Stimulated activated naive CD8-positive, alpha-beta T cell treated with anti-CD3 and anti-CD28 coated beads, Interleukin-15, Interleukin-2, amounts not matched to agents 100 ng/mL and 50 ng/mL, for 24 hours (primary cell): ENCODE measurements at regions not wholly inside any gene's neighbourhood (a gene's known extent, or its start where the extent isn't known, plus 50 kb on each side); places are given as distances from the start of the nearest gene placed in this dataset.

Experiments used
- H3K27ac Mint-ChIP-seq: one replicate; pipeline ENCODE4 v1.8.0; 2021; ENCODE audit warnings: mild to moderate bottlenecking, mixed read lengths
- H3K27me3 Mint-ChIP-seq: one replicate; pipeline ENCODE4 v1.8.0; 2021; ENCODE audit warnings: mixed read lengths
- H3K36me3 Mint-ChIP-seq: one replicate; pipeline ENCODE4 v1.8.0; 2021; ENCODE audit warnings: low read depth, mixed read lengths
- H3K4me1 Mint-ChIP-seq: one replicate; pipeline ENCODE4 v1.8.0; 2021; ENCODE audit warnings: low read depth, mixed read lengths
- H3K4me3 Mint-ChIP-seq: one replicate; pipeline ENCODE4 v1.8.0; 2021; ENCODE audit warnings: mild to moderate bottlenecking, mixed read lengths
- H3K9me3 Mint-ChIP-seq: one replicate; pipeline ENCODE4 v1.8.0; 2021; ENCODE audit warnings: mixed read lengths

- Mint-ChIP-seq H3K36me3 (no peaks in the 10 kb centered on the region), H3K27ac (no peak overlapping the region), H3K9me3 (peaks cover 7% of the 10 kb centered on the region), H3K4me3 (no peak overlapping the region), H3K27me3 (no peaks in the 10 kb centered on the region), H3K4me1 (no peaks in the 10 kb centered on the region)
Observed at GRCh38 chr2:107437265-107437664, 389.4 kb upstream of the RGPD4 start.

DNA sequence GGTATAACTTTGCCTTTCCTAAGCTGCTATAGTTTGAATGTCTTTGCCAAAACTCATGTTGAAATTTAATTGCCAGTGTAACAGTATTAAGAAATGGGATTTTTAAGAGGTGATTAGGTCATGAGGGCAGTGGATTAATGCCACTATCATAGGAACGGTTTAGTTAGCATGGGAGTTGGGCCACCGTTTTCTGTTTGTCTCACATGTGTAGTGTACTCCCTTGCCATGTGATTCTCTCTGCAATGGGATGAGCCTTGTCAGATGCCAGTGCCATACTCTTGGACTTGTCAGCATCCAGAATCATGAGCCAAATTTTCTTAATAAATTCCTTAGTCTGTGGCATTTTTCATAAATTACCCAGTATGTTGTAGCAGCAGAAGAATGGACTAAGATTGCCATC is 388.9 kb upstream of the RGPD4 start:
- Mint-ChIP-seq H3K4me3 (no peak overlapping the region), H3K9me3 (peaks cover 7% of the 10 kb centered on the region), H3K36me3 (no peaks in the 10 kb centered on the region), H3K27ac (no peak overlapping the region), H3K4me1 (no peaks in the 10 kb centered on the region), H3K27me3 (no peaks in the 10 kb centered on the region)

DNA sequence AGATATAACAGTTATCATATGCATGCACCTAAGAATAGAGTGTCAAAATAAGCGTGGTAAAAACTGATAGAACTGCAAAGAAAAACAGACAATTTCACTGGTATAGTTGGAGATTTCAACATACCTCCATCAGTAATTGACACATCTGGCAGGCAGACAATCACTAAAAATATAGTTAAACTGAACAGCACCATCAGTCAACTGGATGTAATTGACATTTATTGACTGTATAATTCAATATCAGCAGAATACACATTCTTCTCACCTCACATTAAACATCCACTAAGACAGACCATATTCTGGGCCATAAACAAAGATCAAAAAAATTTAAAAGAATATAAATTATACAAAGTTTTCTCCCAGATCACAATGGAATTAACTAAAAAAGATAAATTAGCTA is 378.5 kb upstream of the RGPD4 start:
- no peaks in the 10 kb centered on the region for H3K4me1 Mint-ChIP-seq
- no peaks in the 10 kb centered on the region for H3K36me3 Mint-ChIP-seq
- H3K4me3 Mint-ChIP-seq: no peak overlapping the region
- H3K27me3 Mint-ChIP-seq: no peaks in the 10 kb centered on the region
- H3K27ac Mint-ChIP-seq: no peak overlapping the region
- peaks cover 9% of the 10 kb centered on the region for H3K9me3 Mint-ChIP-seq

DNA sequence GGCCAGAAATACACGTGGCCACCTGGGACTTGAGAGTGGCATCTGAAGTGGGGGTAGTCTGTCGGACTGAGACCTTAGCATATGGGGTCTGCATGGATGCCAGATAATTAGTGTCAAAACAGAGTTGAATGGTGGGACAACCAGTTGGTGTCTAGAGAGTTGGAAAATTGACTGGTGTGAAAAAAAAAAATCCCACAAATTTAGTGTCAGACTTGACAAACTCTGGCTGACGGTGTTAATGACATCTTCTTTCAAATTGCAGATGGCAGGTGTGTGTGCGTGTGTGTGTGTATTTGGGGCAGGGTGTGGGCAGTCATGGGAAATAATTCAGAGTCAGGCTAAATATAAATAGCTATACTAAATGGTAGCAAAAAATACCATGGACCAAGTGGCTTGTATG is 365.4 kb upstream of the RGPD4 start:
- no peaks in the 10 kb centered on the region for H3K27me3 Mint-ChIP-seq
- H3K4me1 Mint-ChIP-seq: no peaks in the 10 kb centered on the region
- H3K36me3 Mint-ChIP-seq: no peaks in the 10 kb centered on the region
- no peak overlapping the region for H3K27ac Mint-ChIP-seq
- peaks cover 19% of the 10 kb centered on the region for H3K9me3 Mint-ChIP-seq
- H3K4me3 Mint-ChIP-seq: no peak overlapping the region

- Mint-ChIP-seq H3K27ac (no peak overlapping the region), H3K27me3 (no peaks in the 10 kb centered on the region), H3K4me1 (no peaks in the 10 kb centered on the region), H3K4me3 (no peak overlapping the region), H3K36me3 (no peaks in the 10 kb centered on the region), H3K9me3 (peaks cover 21% of the 10 kb centered on the region)
Observed at GRCh38 chr2:107462181-107462580, 364.5 kb upstream of the RGPD4 start.

DNA sequence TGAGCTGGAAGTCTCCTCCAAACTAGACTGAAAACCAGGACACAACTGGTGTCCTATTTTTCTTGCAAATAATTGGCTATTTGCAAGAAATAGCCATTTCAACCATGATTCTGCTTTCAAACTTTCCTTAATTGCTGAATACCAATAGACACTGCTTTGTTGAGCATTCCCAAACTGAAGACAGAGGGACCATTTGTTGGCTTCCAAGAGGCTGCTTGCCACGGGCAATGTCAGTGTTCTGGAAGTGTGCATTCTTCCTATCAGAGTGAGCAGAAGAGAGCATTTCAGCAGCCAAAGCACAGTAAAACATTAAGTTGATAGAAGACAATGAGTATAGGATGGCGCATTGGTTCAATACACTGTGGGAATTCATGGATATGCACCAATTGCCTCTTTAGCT is 360.5 kb upstream of the RGPD4 start:
- Mint-ChIP-seq H3K4me3 (no peak overlapping the region), H3K9me3 (peaks cover 22% of the 10 kb centered on the region), H3K4me1 (no peaks in the 10 kb centered on the region), H3K27ac (no peak overlapping the region), H3K27me3 (no peaks in the 10 kb centered on the region), H3K36me3 (no peaks in the 10 kb centered on the region)

GRCh38 chr2:107466984-107467773 is 359.5 kb upstream of the RGPD4 start:
- no peaks in the 10 kb centered on the region for H3K4me1 Mint-ChIP-seq
- no peaks in the 10 kb centered on the region for H3K27me3 Mint-ChIP-seq
- H3K27ac Mint-ChIP-seq: no peak overlapping the region
- H3K4me3 Mint-ChIP-seq: no peak overlapping the region
- no peaks in the 10 kb centered on the region for H3K36me3 Mint-ChIP-seq
- H3K9me3 Mint-ChIP-seq: peaks cover 23% of the 10 kb centered on the region

DNA sequence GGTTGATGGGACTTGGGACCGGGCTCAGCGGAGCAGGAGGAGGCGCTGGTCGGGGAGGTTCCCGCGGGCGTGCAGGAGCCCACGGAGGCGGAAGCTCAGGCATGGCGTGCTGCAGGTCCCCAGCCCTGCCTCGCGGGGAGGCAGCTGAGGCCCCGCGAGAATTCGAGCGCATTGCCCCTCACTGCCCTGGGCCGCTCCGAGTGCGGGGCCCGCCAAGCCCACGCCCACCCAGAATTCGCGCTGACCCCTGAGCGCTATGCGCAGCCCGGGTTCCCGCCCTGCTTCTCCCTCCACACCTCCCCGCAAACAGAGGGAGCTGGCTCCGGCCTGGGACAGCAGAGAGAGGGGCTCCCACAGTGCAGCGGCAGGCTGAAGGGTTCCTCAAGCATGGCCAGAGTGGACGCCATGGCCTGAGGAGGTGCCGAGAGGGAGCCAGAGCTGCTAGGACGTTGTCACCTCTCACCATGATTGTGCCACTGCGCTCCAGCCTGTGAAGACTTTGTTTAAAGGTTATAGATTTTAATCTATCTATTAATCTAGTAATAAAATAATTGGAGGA is 357.2 kb upstream of the RGPD4 start:
- Mint-ChIP-seq H3K27ac (no peak overlapping the region), H3K4me1 (no peaks in the 10 kb centered on the region), H3K27me3 (no peaks in the 10 kb centered on the region), H3K4me3 (no peak overlapping the region), H3K9me3 (peaks cover 17% of the 10 kb centered on the region), H3K36me3 (no peaks in the 10 kb centered on the region)

GRCh38 chr2:107473150-107473549 is 353.5 kb upstream of the RGPD4 start:
- Mint-ChIP-seq H3K27me3 (no peaks in the 10 kb centered on the region), H3K27ac (no peak overlapping the region), H3K9me3 (peaks cover 15% of the 10 kb centered on the region), H3K4me3 (no peak overlapping the region), H3K36me3 (no peaks in the 10 kb centered on the region), H3K4me1 (no peaks in the 10 kb centered on the region)

- Mint-ChIP-seq H3K9me3 (peaks cover 11% of the 10 kb centered on the region), H3K4me3 (no peak overlapping the region), H3K36me3 (no peaks in the 10 kb centered on the region), H3K27ac (no peak overlapping the region), H3K4me1 (no peaks in the 10 kb centered on the region), H3K27me3 (no peaks in the 10 kb centered on the region)
Observed at GRCh38 chr2:107475859-107476258, 350.8 kb upstream of the RGPD4 start.

DNA sequence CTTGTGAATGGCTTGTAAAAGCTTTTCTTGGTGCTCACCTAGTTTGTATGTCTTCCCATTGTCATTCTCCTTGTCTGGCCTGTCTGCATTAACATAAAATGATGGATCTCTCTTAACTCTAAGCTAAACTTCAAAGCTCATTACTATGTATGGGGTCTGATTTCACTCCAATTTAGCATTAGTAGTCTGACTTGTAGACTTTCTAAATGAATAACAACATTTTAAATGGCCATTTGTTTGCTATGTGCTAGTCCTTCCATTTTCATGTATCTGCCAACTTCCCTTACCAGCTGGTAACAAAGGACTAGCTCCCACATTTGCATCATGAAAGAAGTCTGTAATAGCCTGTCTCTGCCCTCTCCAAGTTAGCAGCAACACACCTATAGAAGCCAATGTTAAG is 324.2 kb upstream of the RGPD4 start:
- peaks cover 5% of the 10 kb centered on the region for H3K9me3 Mint-ChIP-seq
- no peak overlapping the region for H3K27ac Mint-ChIP-seq
- H3K36me3 Mint-ChIP-seq: no peaks in the 10 kb centered on the region
- H3K27me3 Mint-ChIP-seq: no peaks in the 10 kb centered on the region
- no peak overlapping the region for H3K4me3 Mint-ChIP-seq
- no peaks in the 10 kb centered on the region for H3K4me1 Mint-ChIP-seq

DNA sequence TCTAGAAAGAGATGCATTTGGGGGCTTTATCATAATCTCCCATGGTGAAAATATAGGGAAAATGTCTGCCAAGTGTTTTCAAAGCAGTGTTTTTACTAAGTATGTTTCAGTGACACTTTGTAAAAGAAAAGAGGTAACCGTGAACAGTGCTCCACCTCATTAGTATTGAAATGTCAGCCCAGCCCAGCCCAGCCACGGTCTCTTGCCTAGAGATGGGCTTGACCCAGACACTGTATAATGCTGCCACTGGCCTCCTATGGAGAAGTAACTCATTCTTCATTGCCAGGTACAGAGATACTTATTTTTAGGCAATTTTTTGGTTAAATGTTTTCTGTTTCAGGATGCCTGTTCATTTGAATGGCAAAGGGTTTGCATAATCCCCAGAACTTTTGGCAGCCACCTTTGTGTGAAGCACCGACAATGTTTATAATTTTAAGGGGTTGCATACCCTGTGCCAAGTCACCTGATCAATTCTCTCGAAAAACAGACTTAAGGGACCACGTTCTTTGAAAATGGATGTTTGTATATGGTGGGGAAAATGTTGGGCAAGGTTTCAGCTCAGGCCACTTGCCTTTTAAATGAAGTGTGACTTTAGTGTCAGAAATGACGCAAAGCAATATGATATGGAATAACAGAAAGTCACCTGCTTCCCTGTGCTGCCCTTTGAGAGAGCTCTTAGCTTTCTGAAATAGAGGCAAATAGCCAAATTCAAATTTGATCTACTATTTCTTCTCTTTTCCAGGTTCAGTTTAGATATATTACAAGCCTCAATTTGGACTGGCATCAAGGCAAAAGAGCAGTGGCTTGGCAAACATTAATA is 314.5 kb upstream of the RGPD4 start:
- Mint-ChIP-seq H3K27me3 (no peaks in the 10 kb centered on the region), H3K4me1 (no peaks in the 10 kb centered on the region), H3K9me3 (peaks cover 20% of the 10 kb centered on the region), H3K36me3 (no peaks in the 10 kb centered on the region), H3K27ac (no peak overlapping the region), H3K4me3 (no peak overlapping the region)

GRCh38 chr2:107525406-107525805 is 301.3 kb upstream of the RGPD4 start:
- no peak overlapping the region for H3K27ac Mint-ChIP-seq
- no peak overlapping the region for H3K4me3 Mint-ChIP-seq
- H3K4me1 Mint-ChIP-seq: no peaks in the 10 kb centered on the region
- H3K27me3 Mint-ChIP-seq: no peaks in the 10 kb centered on the region
- H3K36me3 Mint-ChIP-seq: no peaks in the 10 kb centered on the region
- H3K9me3 Mint-ChIP-seq: peaks cover 21% of the 10 kb centered on the region

DNA sequence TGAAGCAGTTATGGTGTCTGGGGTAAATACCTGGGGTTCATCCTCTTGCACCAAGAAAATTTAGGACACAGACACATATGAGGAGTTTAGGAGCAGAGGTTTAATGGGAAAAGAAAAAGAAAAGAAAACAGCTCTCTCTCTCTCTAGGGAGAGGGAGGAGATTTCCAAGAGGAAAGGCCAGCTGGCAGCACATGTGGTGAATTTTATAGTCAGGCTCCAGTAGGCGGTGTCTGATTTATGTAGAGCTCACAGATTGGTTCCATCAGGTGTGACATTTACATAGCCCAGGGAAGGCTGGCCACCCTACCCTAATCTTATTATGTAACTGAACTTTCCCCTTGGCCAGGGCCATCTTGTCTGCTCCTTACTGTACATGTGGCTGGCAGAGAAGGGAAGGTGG is 297.5 kb upstream of the RGPD4 start:
- H3K27ac Mint-ChIP-seq: no peak overlapping the region
- H3K4me3 Mint-ChIP-seq: no peak overlapping the region
- no peaks in the 10 kb centered on the region for H3K4me1 Mint-ChIP-seq
- no peaks in the 10 kb centered on the region for H3K27me3 Mint-ChIP-seq
- no peaks in the 10 kb centered on the region for H3K36me3 Mint-ChIP-seq
- peaks cover 9% of the 10 kb centered on the region for H3K9me3 Mint-ChIP-seq

GRCh38 chr2:107530046-107530445 is 296.6 kb upstream of the RGPD4 start:
- Mint-ChIP-seq H3K36me3 (no peaks in the 10 kb centered on the region), H3K4me3 (no peak overlapping the region), H3K4me1 (no peaks in the 10 kb centered on the region), H3K9me3 (peaks cover 9% of the 10 kb centered on the region), H3K27ac (no peak overlapping the region), H3K27me3 (no peaks in the 10 kb centered on the region)
